GM23338 (cell line): ENCODE measurements at regions not wholly inside any gene's neighbourhood (a gene's known extent, or its start where the extent isn't known, plus 50 kb on each side); places are given as distances from the start of the nearest gene placed in this dataset.

Experiments used
- ATAC-seq: fragments of 200-7000 bp; cut with Tn5 transposase; 3 replicates; pipeline ENCODE4 v1.9.1; 2020
- DNase-seq: peaks from one replicate; pipeline ENCODE4 v3.0.0-alpha.2; 2015; ENCODE audit warnings: low spot score
- H2AFZ ChIP-seq: fragments of 200-600 bp; sonication (generic); 2 replicates; pipeline ENCODE4 v1.8.0; 2016; ENCODE audit warnings: antibody characterized with exemption, mild to moderate bottlenecking, moderate library complexity
- H3F3A ChIP-seq: fragments of 200-600 bp; sonication (generic); replicated peaks from 2 replicates; pipeline ENCODE4 v1.8.0; 2017; ENCODE audit warnings: antibody characterized with exemption, mixed run types, low read depth
- H3K27ac ChIP-seq: fragments of 200-600 bp; sonication (generic); 2 replicates; pipeline ENCODE4 v1.6.1; 2016; ENCODE audit warnings: low read depth
- H3K27me3 ChIP-seq: fragments of 200-600 bp; sonication (generic); 2 replicates; pipeline ENCODE4 v1.8.0; 2016; ENCODE audit warnings: mild to moderate bottlenecking, mixed run types, moderate library complexity; ENCODE audit not compliant: insufficient read depth
- H3K36me3 ChIP-seq: fragments of 200-600 bp; sonication (generic); 2 replicates; pipeline ENCODE4 v1.8.0; 2016; ENCODE audit warnings: mild to moderate bottlenecking; ENCODE audit not compliant: insufficient read depth
- H3K4me1 ChIP-seq: fragments of 200-600 bp; sonication (generic); 2 replicates; pipeline ENCODE4 v1.8.0; 2016; ENCODE audit warnings: mild to moderate bottlenecking, moderate library complexity; ENCODE audit not compliant: insufficient read depth
- H3K4me2 ChIP-seq: fragments of 200-600 bp; sonication (generic); 2 replicates; pipeline ENCODE4 v1.7.1; 2017; ENCODE audit warnings: mixed run types
- H3K4me3 ChIP-seq: fragments of 200-600 bp; sonication (generic); 2 replicates; pipeline ENCODE4 v1.6.1; 2016; ENCODE audit warnings: mixed run types
- H3K79me2 ChIP-seq: fragments of 200-600 bp; sonication (generic); replicated peaks from 2 replicates; pipeline ENCODE4 v1.8.0; 2017; ENCODE audit warnings: mild to moderate bottlenecking; ENCODE audit not compliant: insufficient read depth
- H3K9me2 ChIP-seq: fragments of 200-600 bp; sonication (generic); 2 replicates; pipeline ENCODE4 v1.8.0; 2017; ENCODE audit not compliant: insufficient read depth
- H4K20me1 ChIP-seq: fragments of 200-600 bp; sonication (generic); replicated peaks from 2 replicates; pipeline ENCODE4 v1.8.0; 2017; ENCODE audit warnings: mild to moderate bottlenecking; ENCODE audit not compliant: insufficient read depth
- H3K27ac Mint-ChIP-seq: 2 replicates; pipeline ENCODE4 v1.8.0; 2020; ENCODE audit warnings: inconsistent platforms, mild to moderate bottlenecking, moderate library complexity, mixed read lengths
- H3K27me3 Mint-ChIP-seq: 3 replicates; pipeline ENCODE4 v1.8.0; 2022; ENCODE audit warnings: low read depth, mild to moderate bottlenecking, moderate library complexity, mixed read lengths, inconsistent platforms; ENCODE audit not compliant: insufficient read depth, poor library complexity
- H3K36me3 Mint-ChIP-seq: 3 replicates; pipeline ENCODE4 v1.8.0; 2021; ENCODE audit warnings: low read depth, mild to moderate bottlenecking, inconsistent platforms, moderate library complexity, mixed read lengths
- H3K4me1 Mint-ChIP-seq: 3 replicates; pipeline ENCODE4 v1.8.0; 2020; ENCODE audit warnings: mild to moderate bottlenecking, inconsistent platforms, mixed read lengths
- H3K4me3 Mint-ChIP-seq: 3 replicates; pipeline ENCODE4 v1.8.0; 2021; ENCODE audit warnings: moderate library complexity, mild to moderate bottlenecking, inconsistent platforms, mixed read lengths
- H3K9me3 Mint-ChIP-seq: 3 replicates; pipeline ENCODE4 v1.8.0; 2020; ENCODE audit warnings: moderate library complexity, mild to moderate bottlenecking, inconsistent platforms, mixed read lengths
- CREB1 ChIP-seq: fragments of 250-450 bp; sonication (Bioruptor Pico); IDR thresholded peaks from 2 replicates; pipeline ENCODE4 v1.5.0; 2020; ENCODE audit warnings: low read depth, mild to moderate bottlenecking, moderate library complexity
- CTCF ChIP-seq, 2 experiments: fragments of 200-600 bp in 1 of 2; sonication (generic) in 1 of 2; conservative IDR thresholded peaks; 2 replicates each; pipeline versions ENCODE4 v1.5.1 to v1.6.1; 2016 to 2017; ENCODE audit warnings: antibody characterized with exemption in 2 of 2, low read depth in 2 of 2, mild to moderate bottlenecking in 2 of 2, moderate library complexity in 1 of 2
- ETS1 ChIP-seq: IDR thresholded peaks from 2 replicates; pipeline ENCODE4 v1.6.1; 2016; ENCODE audit warnings: antibody characterized with exemption
- EZH2 ChIP-seq: fragments of 200-600 bp; sonication (generic); IDR thresholded peaks from one replicate; pipeline ENCODE4 v1.8.0; 2017; ENCODE audit warnings: antibody characterized with exemption, mild to moderate bottlenecking, low read depth; ENCODE audit not compliant: unreplicated experiment
- EZH2phosphoT487 ChIP-seq: fragments of 200-600 bp; sonication (generic); IDR thresholded peaks from one replicate; pipeline ENCODE4 v1.8.1; 2018; ENCODE audit warnings: antibody characterized with exemption; ENCODE audit not compliant: unreplicated experiment
- JUNB ChIP-seq: IDR thresholded peaks from one replicate; pipeline ENCODE4 v1.6.1; 2016; ENCODE audit warnings: antibody characterized with exemption; ENCODE audit not compliant: unreplicated experiment
- NANOG ChIP-seq: IDR thresholded peaks from 2 replicates; pipeline ENCODE4 v1.6.1; 2016; ENCODE audit warnings: antibody characterized with exemption, borderline replicate concordance
- POLR2AphosphoS5 ChIP-seq: IDR thresholded peaks from 2 replicates; pipeline ENCODE4 v1.6.1; 2016; ENCODE audit warnings: antibody characterized with exemption, low read depth
- REST ChIP-seq: IDR thresholded peaks from one replicate; pipeline ENCODE4 v1.6.1; 2018; ENCODE audit warnings: antibody characterized with exemption; ENCODE audit not compliant: unreplicated experiment
- STAT1 ChIP-seq: IDR thresholded peaks from one replicate; pipeline ENCODE4 v1.6.1; 2016; ENCODE audit warnings: antibody characterized with exemption; ENCODE audit not compliant: unreplicated experiment
- ZNF114 ChIP-seq: fragments of 250-450 bp; sonication (Bioruptor Pico); IDR thresholded peaks from 2 replicates; pipeline ENCODE4 v1.5.0; 2020; ENCODE audit warnings: mild to moderate bottlenecking, moderate library complexity
- ZNF331 ChIP-seq: fragments of 250-450 bp; sonication (Bioruptor Pico); IDR thresholded peaks from 2 replicates; pipeline ENCODE4 v1.5.0; 2020; ENCODE audit warnings: low read depth, mild to moderate bottlenecking, moderate library complexity
- ZNF462 ChIP-seq: fragments of 250-450 bp; sonication (Bioruptor Pico); IDR thresholded peaks from 2 replicates; pipeline ENCODE4 v1.5.0; 2020; ENCODE audit warnings: mild to moderate bottlenecking, moderate library complexity

- Mint-ChIP-seq H3K9me3 (no peaks in the 10 kb centered on the region), H3K4me1 (peaks cover 7% of the 10 kb centered on the region), H3K4me3 (no peak overlapping the region), H3K27ac (no peak overlapping the region), H3K36me3 (no peaks in the 10 kb centered on the region), H3K27me3 (no peaks in the 10 kb centered on the region)
- DNase-seq: no peak
- no peaks in the 10 kb centered on the region for H3K27me3 ChIP-seq
- no peaks in the 10 kb centered on the region for H3K4me1 ChIP-seq
- no peaks in the 10 kb centered on the region for H3F3A ChIP-seq
- no peak overlapping the region for H2AFZ ChIP-seq
- H3K79me2 ChIP-seq: no peaks in the 10 kb centered on the region
- TF ChIP-seq STAT1 (no peak), NANOG (no peak), ZNF462 (no peak), POLR2AphosphoS5 (no peak), REST (no peak), ETS1 (no peak), ZNF114 (no peak), CTCF (conservative IDR thresholded peaks at IDR 0.05; ENCODE audit: low read depth in 2 of 2) (no peak), JUNB (no peak), EZH2 (no peak), ZNF331 (CRISPR knock-in tag) (no peak), EZH2phosphoT487 (no peak), CREB1 (CRISPR knock-in tag) (no peak)
- H3K4me2 ChIP-seq: no peak overlapping the region
- peaks cover 8% of the 10 kb centered on the region; the same call in 1 of the 2 replicates for H3K9me2 ChIP-seq
- H4K20me1 ChIP-seq: no peaks in the 10 kb centered on the region
- H3K36me3 ChIP-seq: no peaks in the 10 kb centered on the region
- no peak overlapping the region for H3K4me3 ChIP-seq
- H3K27ac ChIP-seq: no peak overlapping the region
- ATAC-seq: no peak
Measured at GRCh38 chr3:69567710-69568052, 171.6 kb upstream of the MITF start.
